Thymus (tissue), 11 donors: ENCODE measurements at regions not wholly inside any gene's neighbourhood (a gene's known extent, or its start where the extent isn't known, plus 50 kb on each side); places are given as distances from the start of the nearest gene placed in this dataset.
"Not testable (repeated sequence)": the region's sequence is repeated elsewhere in the genome, so short reads cannot be mapped to it uniquely, and the experiment has no call there.

Source experiments
- DNase-seq, 9 donors: peaks; one replicate each; pipeline ENCODE4 v3.0.0-alpha.2; 2013; ENCODE audit warnings: low spot score in 9 of 9, low read depth in 6 of 9, missing footprints in 1 of 9
- H3K27ac ChIP-seq, 2 donors: one replicate each; pipeline ENCODE4 v1.5.1; 2013; ENCODE audit warnings: control low read depth in 1 of 2, low read depth in 1 of 2, low read length in 1 of 2, mild to moderate bottlenecking in 1 of 2, moderate library complexity in 1 of 2
- H3K27me3 ChIP-seq, 2 donors: one replicate each; pipeline ENCODE4 v1.5.1; 2013; ENCODE audit warnings: low read length in 1 of 2; ENCODE audit not compliant: control insufficient read depth in 2 of 2, insufficient read depth in 1 of 2
- H3K36me3 ChIP-seq, 2 donors: one replicate each; pipeline ENCODE4 v1.5.1; 2013; ENCODE audit warnings: low read length in 1 of 2, mild to moderate bottlenecking in 1 of 2, moderate library complexity in 1 of 2; ENCODE audit not compliant: control insufficient read depth in 2 of 2, insufficient read depth in 2 of 2
- H3K4me1 ChIP-seq, 2 donors: one replicate each; pipeline ENCODE4 v1.5.1; 2013; ENCODE audit warnings: low read length in 2 of 2; ENCODE audit not compliant: control insufficient read depth in 2 of 2, insufficient read depth in 2 of 2
- H3K4me3 ChIP-seq, 2 donors: one replicate each; pipeline ENCODE4 v1.5.1; 2013; ENCODE audit warnings: low read length in 2 of 2, control low read depth in 1 of 2, mild to moderate bottlenecking in 1 of 2
- H3K9me3 ChIP-seq, 2 donors: one replicate each; pipeline ENCODE4 v1.5.1; 2013; ENCODE audit warnings: low read length in 1 of 2, mild to moderate bottlenecking in 1 of 2; ENCODE audit not compliant: control insufficient read depth in 2 of 2, insufficient read depth in 1 of 2
- WGBS: extraction: QIAGEN DNeasy Blood & Tissue Kit; methylation state at CpG from one replicate; pipeline ENCODE4 v1.1.7; 2013; 5-methylcytosine and 5-hydroxymethylcytosine counted together
- donor health status: healthy.

DNA sequence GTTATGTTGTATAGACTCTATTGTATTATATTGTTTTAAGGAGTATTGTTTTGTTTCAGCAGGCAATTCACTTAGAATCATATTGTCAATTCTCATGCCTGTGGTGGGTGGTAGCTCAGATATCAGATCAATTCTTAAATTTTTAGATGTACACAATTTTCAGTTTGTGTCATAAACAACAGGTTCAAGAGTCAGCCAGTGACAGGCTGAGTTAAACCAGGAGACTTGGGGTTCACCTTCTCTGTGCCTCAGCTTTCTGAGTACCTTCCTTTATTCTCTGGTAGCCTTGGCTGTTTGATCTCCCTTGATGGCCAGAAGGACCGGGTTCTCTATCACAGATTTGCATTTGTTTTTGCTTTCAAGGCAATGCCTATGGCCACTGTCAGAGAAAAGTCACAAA lies 199.9 kb upstream of the KCNMB2 start:
- DNase-seq = no peak
- Histone ChIP-seq H3K4me3 (no peak overlapping the region), H3K27ac (no peak overlapping the region), H3K9me3 (no peaks in the 10 kb centered on the region), H3K36me3 (no peaks in the 10 kb centered on the region), H3K4me1 (no peaks in the 10 kb centered on the region), H3K27me3 (no peaks in the 10 kb centered on the region)
- WGBS = 98% methylated on average over 1 of the region's 1 CpG

DNA sequence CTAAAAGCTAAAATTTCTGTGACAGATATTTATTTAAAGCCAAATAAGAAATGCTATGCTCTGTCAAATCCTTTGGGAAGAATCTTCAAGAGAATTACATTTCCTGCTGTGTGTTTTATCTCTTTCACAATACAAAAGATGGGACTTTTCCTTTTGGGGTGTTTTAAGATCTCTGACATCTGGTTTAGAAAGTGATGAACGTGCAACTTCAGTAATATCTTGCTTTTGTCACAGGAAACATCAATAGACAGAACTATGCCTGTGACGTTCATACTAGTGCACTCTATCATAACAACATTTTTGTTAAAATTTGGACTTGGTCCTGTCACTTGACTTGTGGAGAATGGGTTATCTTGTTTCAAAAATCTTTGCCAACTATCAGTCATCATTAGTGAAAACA lies 195.7 kb upstream of the KCNMB2 start:
- 83% methylated on average over 2 of the region's 2 CpGs for WGBS
- no peak for DNase-seq
- no peaks in the 10 kb centered on the region for H3K4me1 ChIP-seq

GRCh38 chr3:178341636-178342035 lies 194.6 kb upstream of the KCNMB2 start:
- H3K9me3 ChIP-seq = no peaks in the 10 kb centered on the region
- H3K36me3 ChIP-seq = no peaks in the 10 kb centered on the region
- no peak overlapping the region for H3K4me3 ChIP-seq
- H3K27ac ChIP-seq = no peak overlapping the region
- no peak for DNase-seq
- 95% methylated on average over 7 of the region's 7 CpGs for WGBS
- no peaks in the 10 kb centered on the region for H3K27me3 ChIP-seq
- no peaks in the 10 kb centered on the region for H3K4me1 ChIP-seq

More for the DNA sequence above, 195.7 kb upstream of the KCNMB2 start:
- H3K36me3 ChIP-seq = no peaks in the 10 kb centered on the region
- no peak overlapping the region for H3K4me3 ChIP-seq
- no peaks in the 10 kb centered on the region for H3K9me3 ChIP-seq
- no peak overlapping the region for H3K27ac ChIP-seq
- H3K27me3 ChIP-seq = no peaks in the 10 kb centered on the region

DNA sequence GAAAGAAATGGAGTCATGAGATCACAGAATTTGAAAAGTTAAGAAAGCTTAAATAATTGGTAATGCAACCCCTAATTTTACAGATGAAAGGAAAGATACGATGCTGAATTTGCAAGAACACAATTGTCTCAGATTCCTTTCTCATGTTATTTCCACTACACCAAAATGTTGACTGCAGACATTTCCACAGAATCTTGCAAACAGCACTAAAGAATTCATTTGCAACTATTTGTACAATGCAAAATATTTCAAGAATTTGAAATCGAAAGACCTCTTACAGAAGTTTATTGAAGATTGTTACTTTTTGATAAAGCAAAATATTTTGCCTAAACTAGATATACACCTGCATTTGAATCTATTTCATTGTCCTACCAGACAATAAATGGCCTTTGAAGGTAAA lies 194.1 kb upstream of the KCNMB2 start:
- Histone ChIP-seq H3K36me3 (no peaks in the 10 kb centered on the region), H3K4me3 (no peak overlapping the region), H3K27me3 (no peaks in the 10 kb centered on the region), H3K9me3 (no peaks in the 10 kb centered on the region), H3K27ac (no peak overlapping the region), H3K4me1 (no peaks in the 10 kb centered on the region)
- WGBS = 97% methylated on average over 2 of the region's 2 CpGs
- DNase-seq = no peak

DNA sequence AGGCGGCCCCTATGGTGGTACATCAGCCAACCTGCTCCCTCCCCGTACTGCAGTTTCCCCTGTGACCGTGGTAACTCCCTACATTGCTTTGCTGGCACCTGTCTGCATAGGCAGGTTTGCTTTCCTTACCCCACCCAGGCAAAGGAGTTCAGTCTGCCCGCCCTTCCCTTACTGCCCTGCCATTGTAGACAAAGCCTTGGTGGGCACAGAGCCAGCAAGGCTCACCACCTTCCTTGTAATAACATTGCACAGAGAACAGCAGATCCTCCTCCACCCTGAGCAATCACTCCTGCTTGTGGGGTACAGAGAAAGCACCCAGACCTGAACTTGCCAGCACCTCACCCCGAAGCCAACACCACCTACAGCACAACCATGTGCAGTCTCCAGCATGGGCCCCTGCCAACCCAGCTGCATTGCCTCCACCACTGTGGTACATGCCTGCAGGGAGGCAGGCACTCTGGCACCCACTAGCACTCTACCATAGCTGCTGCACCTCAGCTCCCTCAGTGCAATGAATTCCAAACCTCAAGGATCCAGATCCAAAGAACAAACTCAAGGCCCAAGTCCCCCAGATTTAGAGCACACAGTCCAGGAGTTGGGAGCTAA lies 192.7 kb upstream of the KCNMB2 start:
- Histone ChIP-seq H3K4me1 (no peaks in the 10 kb centered on the region), H3K27me3 (no peaks in the 10 kb centered on the region), H3K4me3 (no peak overlapping the region), H3K27ac (no peak overlapping the region), H3K36me3 (no peaks in the 10 kb centered on the region), H3K9me3 (no peaks in the 10 kb centered on the region)
- no peak for DNase-seq
- WGBS = 99% methylated on average over 5 of the region's 5 CpGs

- H3K36me3 ChIP-seq = no peaks in the 10 kb centered on the region
- H3K4me3 ChIP-seq = no peak overlapping the region
- H3K27me3 ChIP-seq = no peaks in the 10 kb centered on the region
- WGBS = 97% methylated on average over 4 of the region's 4 CpGs
- no peaks in the 10 kb centered on the region for H3K4me1 ChIP-seq
- no peaks in the 10 kb centered on the region for H3K9me3 ChIP-seq
- no peak for DNase-seq
- H3K27ac ChIP-seq = no peak overlapping the region
These were observed 190.3 kb upstream of the KCNMB2 start for GRCh38 chr3:178345944-178346343.

- H3K9me3 ChIP-seq, H3K27me3 ChIP-seq, H3K4me1 ChIP-seq, H3K36me3 ChIP-seq, H3K4me3 ChIP-seq, H3K27ac ChIP-seq, DNase-seq: not testable (repeated sequence)
- WGBS = 84% methylated on average over 11 of the region's 11 CpGs
These were observed 187.5 kb upstream of the KCNMB2 start for GRCh38 chr3:178348561-178349217.

GRCh38 chr3:178349218-178349596 lies 187.0 kb upstream of the KCNMB2 start:
- not testable (repeated sequence) for H3K9me3 ChIP-seq, H3K4me1 ChIP-seq, H3K27me3 ChIP-seq, H3K4me3 ChIP-seq, DNase-seq, H3K36me3 ChIP-seq, H3K27ac ChIP-seq
- WGBS = 97% methylated on average over 4 of the region's 4 CpGs

DNA sequence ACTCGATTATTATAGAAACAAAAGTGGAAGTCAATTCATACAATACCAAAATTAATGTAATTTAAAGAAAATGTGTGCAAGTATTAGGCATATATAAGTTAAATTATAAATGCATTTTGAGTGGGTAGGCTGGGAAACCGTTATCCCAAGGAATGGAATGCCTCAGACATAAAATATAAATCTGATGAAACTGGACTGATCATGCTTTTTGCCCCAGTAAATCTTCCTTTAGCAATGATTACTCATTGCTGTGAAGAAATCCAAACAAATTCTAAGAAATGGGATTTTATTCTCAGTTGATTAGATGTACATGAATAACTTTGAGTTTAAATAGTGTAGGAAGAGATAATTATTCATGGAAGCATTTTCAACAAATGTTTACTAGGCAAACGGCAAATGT lies 185.5 kb upstream of the KCNMB2 start:
- 95% methylated on average over 3 of the region's 3 CpGs for WGBS
- no peak overlapping the region for H3K27ac ChIP-seq
- no peaks in the 10 kb centered on the region for H3K27me3 ChIP-seq
- no peak overlapping the region for H3K4me3 ChIP-seq
- H3K4me1 ChIP-seq = no peaks in the 10 kb centered on the region
- H3K36me3 ChIP-seq = no peaks in the 10 kb centered on the region
- H3K9me3 ChIP-seq = no peaks in the 10 kb centered on the region
- DNase-seq = no peak
